Right atrium auricular region (tissue), 2 donors: ENCODE measurements at regions not wholly inside any gene's neighbourhood (a gene's known extent, or its start where the extent isn't known, plus 50 kb on each side); places are given as distances from the start of the nearest gene placed in this dataset.
"Not testable (repeated sequence)": the region's sequence is repeated elsewhere in the genome, so short reads cannot be mapped to it uniquely, and the experiment has no call there.

Source experiments
- DNase-seq: peaks from one replicate; pipeline ENCODE4 v3.0.0-alpha.2; 2019; ENCODE audit warnings: low spot score
- H3K27ac ChIP-seq, 2 donors: fragments of 200-600 bp; sonication (generic); 1 replicate in 1 of 2; 2 replicates in 1 of 2; pipeline ENCODE4 v1.5.1; 2016 to 2019
- H3K27me3 ChIP-seq, 2 donors: fragments of 200-600 bp; sonication (generic); one replicate each; pipeline versions ENCODE4 v1.5.1 to v1.6.0; 2017 to 2019
- H3K36me3 ChIP-seq: fragments of 200-600 bp; sonication (generic); one replicate; pipeline ENCODE4 v1.5.1; 2016
- H3K4me1 ChIP-seq, 2 donors: fragments of 200-600 bp; sonication (generic); one replicate each; pipeline versions ENCODE4 v1.5.1 to v1.6.0; 2017 to 2019
- H3K4me3 ChIP-seq, 2 donors: fragments of 200-600 bp; sonication (generic); 1 replicate in 1 of 2; 2 replicates in 1 of 2; pipeline ENCODE4 v1.5.1; 2017 to 2019; ENCODE audit warnings: mild to moderate bottlenecking in 1 of 2, moderate library complexity in 1 of 2
- H3K9me3 ChIP-seq, 2 donors: fragments of 200-600 bp; sonication (generic); one replicate each; pipeline ENCODE4 v1.5.1; 2019
- CTCF ChIP-seq, 2 donors: fragments of 200-600 bp; sonication (generic); IDR thresholded peaks; one replicate each; pipeline ENCODE4 v1.5.1; 2019; ENCODE audit warnings: antibody characterized with exemption in 2 of 2

GRCh38 chr20:55646851-55647250 lies 358.5 kb downstream of the CBLN4 start:
- Histone ChIP-seq H3K27me3 (no peaks in the 10 kb centered on the region), H3K4me3 (no peak overlapping the region), H3K27ac (no peak overlapping the region), H3K36me3 (no peaks in the 10 kb centered on the region), H3K4me1 (no peaks in the 10 kb centered on the region), H3K9me3 (peaks cover 0 to 4% of the 10 kb centered on the region in 2 donors)
- no peak for TF ChIP-seq CTCF (IDR thresholded peaks at IDR 0.05)
- DNase-seq: no peak

- TF ChIP-seq CTCF (IDR thresholded peaks at IDR 0.05): no peak
- Histone ChIP-seq H3K4me1 (no peaks in the 10 kb centered on the region), H3K27me3 (no peaks in the 10 kb centered on the region), H3K36me3 (no peaks in the 10 kb centered on the region), H3K4me3 (no peak overlapping the region), H3K27ac (no peak overlapping the region), H3K9me3 (no peaks in the 10 kb centered on the region)
- DNase-seq: no peak
Measured at GRCh38 chr20:55641497-55641896, 363.8 kb downstream of the CBLN4 start.

GRCh38 chr20:55635870-55636269 lies 369.4 kb downstream of the CBLN4 start:
- no peaks in the 10 kb centered on the region for H3K4me1 ChIP-seq
- H3K27ac ChIP-seq: no peak overlapping the region
- DNase-seq: no peak
- H3K9me3 ChIP-seq: no peaks in the 10 kb centered on the region
- no peak for TF ChIP-seq CTCF (IDR thresholded peaks at IDR 0.05)
- H3K27me3 ChIP-seq: no peaks in the 10 kb centered on the region
- no peak overlapping the region for H3K4me3 ChIP-seq
- no peaks in the 10 kb centered on the region for H3K36me3 ChIP-seq

- Histone ChIP-seq H3K9me3 (no peaks in the 10 kb centered on the region), H3K27me3 (no peaks in the 10 kb centered on the region), H3K36me3 (no peaks in the 10 kb centered on the region), H3K4me3 (no peak overlapping the region), H3K27ac (no peak overlapping the region), H3K4me1 (no peaks in the 10 kb centered on the region)
- no peak for DNase-seq
- no peak for TF ChIP-seq CTCF (IDR thresholded peaks at IDR 0.05)
Measured at GRCh38 chr20:55632592-55632991, 372.7 kb downstream of the CBLN4 start.

- H3K27me3 ChIP-seq, H3K27ac ChIP-seq, H3K4me3 ChIP-seq, H3K4me1 ChIP-seq, H3K9me3 ChIP-seq, H3K36me3 ChIP-seq, DNase-seq: not testable (repeated sequence)
Measured at GRCh38 chr20:55629143-55629542, 376.2 kb downstream of the CBLN4 start.

GRCh38 chr20:55626716-55627115 lies 378.6 kb downstream of the CBLN4 start:
- TF ChIP-seq CTCF (IDR thresholded peaks at IDR 0.05): no peak
- Histone ChIP-seq H3K4me1 (no peaks in the 10 kb centered on the region), H3K27ac (no peak overlapping the region), H3K36me3 (no peaks in the 10 kb centered on the region), H3K4me3 (no peak overlapping the region), H3K9me3 (peaks cover 0 to 7% of the 10 kb centered on the region in 2 donors), H3K27me3 (no peaks in the 10 kb centered on the region)
- DNase-seq: no peak
